ENCODE measurements at regions not wholly inside any gene's neighbourhood (a gene's known extent, or its start where the extent isn't known, plus 50 kb on each side); places are given as distances from the start of the nearest gene placed in this dataset.
A peak's percentile ranks its signal among the peaks of the same experiment; 100 is the strongest.

- H3K4me2 ChIP-seq (ENCODE audit: low read length), result no peak overlapping the region
- no peaks in the 10 kb centered on the region for H3K4me1 ChIP-seq (ENCODE audit: control insufficient read depth in 1 of 2, insufficient read depth in 2 of 2, low read length in 2 of 2)
- no peak overlapping the region for H3K23ac ChIP-seq (ENCODE audit: low read length)
- H3K36me3 ChIP-seq (ENCODE audit: control insufficient read depth in 1 of 2, insufficient read depth in 2 of 2, low read length in 2 of 2), result no peaks in the 10 kb centered on the region
- H3K18ac ChIP-seq (ENCODE audit: low read length), result no peak overlapping the region
- H3K27me3 ChIP-seq (ENCODE audit: insufficient read depth, low read length), result no peaks in the 10 kb centered on the region
- peak overlapping the region; percentile 6 for H3K4me3 ChIP-seq (ENCODE audit: low read depth, low read length)
- H4K91ac ChIP-seq (ENCODE audit: low read depth, low read length), result no peak overlapping the region
- no peak overlapping the region for H2AFZ ChIP-seq (ENCODE audit: insufficient read depth, low read length, poor library complexity)
- H3K27ac ChIP-seq (ENCODE audit: low read depth, low read length), result no peak overlapping the region
- no peaks in the 10 kb centered on the region for H3K9me3 ChIP-seq (ENCODE audit: insufficient read depth, low read depth, low read length)
- H4K8ac ChIP-seq (ENCODE audit: low read depth, low read length), result no peak overlapping the region
- H3K4ac ChIP-seq (ENCODE audit: low read depth, low read length), result no peak overlapping the region
- no peak overlapping the region for H3K14ac ChIP-seq (ENCODE audit: low read length)
- no peak overlapping the region for H4K12ac ChIP-seq (ENCODE audit: low read depth, low read length)
- no peak for DNase-seq
- no CpG with 5 or more reads among the region's 2 CpGs for WGBS (ENCODE audit: extremely low coverage, insufficient coverage, insufficient read length)
- no peak overlapping the region for H3K9ac ChIP-seq (ENCODE audit: low read length)
- no peak overlapping the region for H2BK120ac ChIP-seq (ENCODE audit: insufficient read depth, low read length, poor library complexity)
- H3K79me1 ChIP-seq (ENCODE audit: low read length), result no peaks in the 10 kb centered on the region
- H3K79me2 ChIP-seq (ENCODE audit: control insufficient read depth, insufficient read depth, low read length, poor library complexity), result no peaks in the 10 kb centered on the region
- H2BK5ac ChIP-seq (ENCODE audit: low read depth, low read length, poor library complexity), result no peak overlapping the region
- H2BK12ac ChIP-seq (ENCODE audit: low read length), result no peak overlapping the region
- H2AK5ac ChIP-seq (ENCODE audit: low read length), result no peak overlapping the region
These were observed 89.1 kb upstream of the KLF14 start for GRCh38 chr7:130823060-130823459.

GRCh38 chr7:130825819-130826218 lies 91.8 kb upstream of the KLF14 start:
- Histone ChIP-seq H2BK12ac (ENCODE audit: low read length) (no peak overlapping the region), H3K4me3 (ENCODE audit: low read depth, low read length) (no peak overlapping the region), H3K79me2 (ENCODE audit: control insufficient read depth, insufficient read depth, low read length, poor library complexity) (no peaks in the 10 kb centered on the region), H3K14ac (ENCODE audit: low read length) (no peak overlapping the region), H2AK5ac (ENCODE audit: low read length) (no peak overlapping the region), H3K9me3 (ENCODE audit: insufficient read depth, low read depth, low read length) (no peaks in the 10 kb centered on the region), H4K91ac (ENCODE audit: low read depth, low read length) (no peak overlapping the region), H3K36me3 (ENCODE audit: control insufficient read depth in 1 of 2, insufficient read depth in 2 of 2, low read length in 2 of 2) (no peaks in the 10 kb centered on the region), H3K79me1 (ENCODE audit: low read length) (no peaks in the 10 kb centered on the region), H3K4me2 (ENCODE audit: low read length) (no peak overlapping the region), H3K27ac (ENCODE audit: low read depth, low read length) (no peak overlapping the region), H3K23ac (ENCODE audit: low read length) (no peak overlapping the region), H2BK120ac (ENCODE audit: insufficient read depth, low read length, poor library complexity) (no peak overlapping the region), H2AFZ (ENCODE audit: insufficient read depth, low read length, poor library complexity) (no peak overlapping the region), H3K9ac (ENCODE audit: low read length) (no peak overlapping the region), H3K4me1 (ENCODE audit: control insufficient read depth in 1 of 2, insufficient read depth in 2 of 2, low read length in 2 of 2) (no peaks in the 10 kb centered on the region), H3K27me3 (ENCODE audit: insufficient read depth, low read length) (no peaks in the 10 kb centered on the region), H3K18ac (ENCODE audit: low read length) (no peak overlapping the region), H2BK5ac (ENCODE audit: low read depth, low read length, poor library complexity) (no peak overlapping the region), H3K4ac (ENCODE audit: low read depth, low read length) (no peak overlapping the region), H4K12ac (ENCODE audit: low read depth, low read length) (no peak overlapping the region), H4K8ac (ENCODE audit: low read depth, low read length) (no peak overlapping the region)
- DNase-seq, result no peak

- no peak overlapping the region for H2AK5ac ChIP-seq (ENCODE audit: low read length)
- no peaks in the 10 kb centered on the region for H3K4me1 ChIP-seq (ENCODE audit: control insufficient read depth in 1 of 2, insufficient read depth in 2 of 2, low read length in 2 of 2)
- no peak overlapping the region for H3K9ac ChIP-seq (ENCODE audit: low read length)
- H4K91ac ChIP-seq (ENCODE audit: low read depth, low read length), result no peak overlapping the region
- H2BK12ac ChIP-seq (ENCODE audit: low read length), result no peak overlapping the region
- no peak overlapping the region for H3K4me3 ChIP-seq (ENCODE audit: low read depth, low read length)
- H3K14ac ChIP-seq (ENCODE audit: low read length), result no peak overlapping the region
- no peak for DNase-seq
- H2BK5ac ChIP-seq (ENCODE audit: low read depth, low read length, poor library complexity), result no peak overlapping the region
- no peak overlapping the region for H2AFZ ChIP-seq (ENCODE audit: insufficient read depth, low read length, poor library complexity)
- no peak overlapping the region for H3K4ac ChIP-seq (ENCODE audit: low read depth, low read length)
- WGBS (ENCODE audit: extremely low coverage, insufficient coverage, insufficient read length), result no CpG with 5 or more reads among the region's 2 CpGs
- no peaks in the 10 kb centered on the region for H3K36me3 ChIP-seq (ENCODE audit: control insufficient read depth in 1 of 2, insufficient read depth in 2 of 2, low read length in 2 of 2)
- no peak overlapping the region for H4K8ac ChIP-seq (ENCODE audit: low read depth, low read length)
- no peak overlapping the region for H4K12ac ChIP-seq (ENCODE audit: low read depth, low read length)
- no peaks in the 10 kb centered on the region for H3K27me3 ChIP-seq (ENCODE audit: insufficient read depth, low read length)
- no peaks in the 10 kb centered on the region for H3K9me3 ChIP-seq (ENCODE audit: insufficient read depth, low read depth, low read length)
- no peaks in the 10 kb centered on the region for H3K79me2 ChIP-seq (ENCODE audit: control insufficient read depth, insufficient read depth, low read length, poor library complexity)
- H3K4me2 ChIP-seq (ENCODE audit: low read length), result no peak overlapping the region
- H3K27ac ChIP-seq (ENCODE audit: low read depth, low read length), result no peak overlapping the region
- H2BK120ac ChIP-seq (ENCODE audit: insufficient read depth, low read length, poor library complexity), result no peak overlapping the region
- no peak overlapping the region for H3K18ac ChIP-seq (ENCODE audit: low read length)
- H3K23ac ChIP-seq (ENCODE audit: low read length), result no peak overlapping the region
- no peaks in the 10 kb centered on the region for H3K79me1 ChIP-seq (ENCODE audit: low read length)
These were observed 95.4 kb upstream of the KLF14 start for GRCh38 chr7:130829415-130829814.

- Histone ChIP-seq H3K79me2 (ENCODE audit: control insufficient read depth, insufficient read depth, low read length, poor library complexity) (no peaks in the 10 kb centered on the region), H3K14ac (ENCODE audit: low read length) (no peak overlapping the region), H2BK12ac (ENCODE audit: low read length) (no peak overlapping the region), H4K12ac (ENCODE audit: low read depth, low read length) (no peak overlapping the region), H3K4me3 (ENCODE audit: low read depth, low read length) (no peak overlapping the region), H2AFZ (ENCODE audit: insufficient read depth, low read length, poor library complexity) (no peak overlapping the region), H3K36me3 (ENCODE audit: control insufficient read depth in 1 of 2, insufficient read depth in 2 of 2, low read length in 2 of 2) (no peaks in the 10 kb centered on the region), H3K4ac (ENCODE audit: low read depth, low read length) (no peak overlapping the region), H3K23ac (ENCODE audit: low read length) (no peak overlapping the region), H3K18ac (ENCODE audit: low read length) (no peak overlapping the region), H3K9ac (ENCODE audit: low read length) (peak overlapping the region; percentile 25), H3K27me3 (ENCODE audit: insufficient read depth, low read length) (no peaks in the 10 kb centered on the region), H4K8ac (ENCODE audit: low read depth, low read length) (no peak overlapping the region), H2BK5ac (ENCODE audit: low read depth, low read length, poor library complexity) (no peak overlapping the region), H3K79me1 (ENCODE audit: low read length) (no peaks in the 10 kb centered on the region), H3K4me2 (ENCODE audit: low read length) (no peak overlapping the region), H2BK120ac (ENCODE audit: insufficient read depth, low read length, poor library complexity) (no peak overlapping the region), H3K9me3 (ENCODE audit: insufficient read depth, low read depth, low read length) (no peaks in the 10 kb centered on the region), H4K91ac (ENCODE audit: low read depth, low read length) (no peak overlapping the region), H2AK5ac (ENCODE audit: low read length) (no peak overlapping the region), H3K27ac (ENCODE audit: low read depth, low read length) (no peak overlapping the region), H3K4me1 (ENCODE audit: control insufficient read depth in 1 of 2, insufficient read depth in 2 of 2, low read length in 2 of 2) (no peaks in the 10 kb centered on the region)
- no peak for DNase-seq
- no CpG with 5 or more reads among the region's 3 CpGs for WGBS (ENCODE audit: extremely low coverage, insufficient coverage, insufficient read length)
These were observed 97.3 kb upstream of the KLF14 start for GRCh38 chr7:130831322-130831721.

All from trophoblast cell (in vitro differentiated cells and primary cell).